Astrocyte of the spinal cord (primary cell): ENCODE measurements at regions not wholly inside any gene's neighbourhood (a gene's known extent, or its start where the extent isn't known, plus 50 kb on each side); places are given as distances from the start of the nearest gene placed in this dataset.

ENCODE experiments used
- DNase-seq: peaks from one replicate; pipeline ENCODE4 v3.0.0; 2011; ENCODE audit warnings: low read depth, low spot score
- H3K4me3 ChIP-seq: 2 replicates; pipeline ENCODE4 v1.5.1; 2011; ENCODE audit warnings: low read depth, mild to moderate bottlenecking, low read length, moderate library complexity
- in situ Hi-C: cut with HindIII; loops from 2 replicates; pipeline ENCODE4 v1.10.0; 2017; ENCODE audit warnings: low sequenced_read_pairs
- TF ChIP-seq, protein P1 (sequence below): IDR thresholded peaks from 2 replicates; pipeline ENCODE4 v1.5.1; 2012; ENCODE audit warnings: low read depth, mild to moderate bottlenecking, low read length, inconsistent platforms

DNA sequence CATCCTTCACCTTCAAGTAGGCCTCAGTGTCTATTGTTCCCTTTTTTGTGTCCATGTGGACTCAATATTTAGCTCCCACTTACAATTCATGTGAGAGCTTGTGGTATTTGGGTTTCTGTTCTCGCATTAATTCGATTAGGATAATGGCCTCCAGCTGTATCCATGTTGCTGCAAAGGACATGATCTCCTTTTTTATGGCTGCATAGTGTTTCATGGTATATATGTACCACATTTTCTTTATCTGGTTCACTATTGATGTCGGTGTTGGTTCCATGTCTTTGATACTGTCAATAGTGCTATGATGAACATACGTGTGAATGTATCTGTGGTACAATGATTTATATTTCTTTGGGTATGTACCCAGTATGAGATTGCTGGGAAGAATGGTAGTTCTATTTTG, 113.7 kb downstream of the FGF18 start:
- no peak for DNase-seq
- TF ChIP-seq, protein P1, sequence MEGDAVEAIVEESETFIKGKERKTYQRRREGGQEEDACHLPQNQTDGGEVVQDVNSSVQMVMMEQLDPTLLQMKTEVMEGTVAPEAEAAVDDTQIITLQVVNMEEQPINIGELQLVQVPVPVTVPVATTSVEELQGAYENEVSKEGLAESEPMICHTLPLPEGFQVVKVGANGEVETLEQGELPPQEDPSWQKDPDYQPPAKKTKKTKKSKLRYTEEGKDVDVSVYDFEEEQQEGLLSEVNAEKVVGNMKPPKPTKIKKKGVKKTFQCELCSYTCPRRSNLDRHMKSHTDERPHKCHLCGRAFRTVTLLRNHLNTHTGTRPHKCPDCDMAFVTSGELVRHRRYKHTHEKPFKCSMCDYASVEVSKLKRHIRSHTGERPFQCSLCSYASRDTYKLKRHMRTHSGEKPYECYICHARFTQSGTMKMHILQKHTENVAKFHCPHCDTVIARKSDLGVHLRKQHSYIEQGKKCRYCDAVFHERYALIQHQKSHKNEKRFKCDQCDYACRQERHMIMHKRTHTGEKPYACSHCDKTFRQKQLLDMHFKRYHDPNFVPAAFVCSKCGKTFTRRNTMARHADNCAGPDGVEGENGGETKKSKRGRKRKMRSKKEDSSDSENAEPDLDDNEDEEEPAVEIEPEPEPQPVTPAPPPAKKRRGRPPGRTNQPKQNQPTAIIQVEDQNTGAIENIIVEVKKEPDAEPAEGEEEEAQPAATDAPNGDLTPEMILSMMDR: no peak
- in situ Hi-C loops: no loop called here
- H3K4me3 ChIP-seq: no peak overlapping the region

DNA sequence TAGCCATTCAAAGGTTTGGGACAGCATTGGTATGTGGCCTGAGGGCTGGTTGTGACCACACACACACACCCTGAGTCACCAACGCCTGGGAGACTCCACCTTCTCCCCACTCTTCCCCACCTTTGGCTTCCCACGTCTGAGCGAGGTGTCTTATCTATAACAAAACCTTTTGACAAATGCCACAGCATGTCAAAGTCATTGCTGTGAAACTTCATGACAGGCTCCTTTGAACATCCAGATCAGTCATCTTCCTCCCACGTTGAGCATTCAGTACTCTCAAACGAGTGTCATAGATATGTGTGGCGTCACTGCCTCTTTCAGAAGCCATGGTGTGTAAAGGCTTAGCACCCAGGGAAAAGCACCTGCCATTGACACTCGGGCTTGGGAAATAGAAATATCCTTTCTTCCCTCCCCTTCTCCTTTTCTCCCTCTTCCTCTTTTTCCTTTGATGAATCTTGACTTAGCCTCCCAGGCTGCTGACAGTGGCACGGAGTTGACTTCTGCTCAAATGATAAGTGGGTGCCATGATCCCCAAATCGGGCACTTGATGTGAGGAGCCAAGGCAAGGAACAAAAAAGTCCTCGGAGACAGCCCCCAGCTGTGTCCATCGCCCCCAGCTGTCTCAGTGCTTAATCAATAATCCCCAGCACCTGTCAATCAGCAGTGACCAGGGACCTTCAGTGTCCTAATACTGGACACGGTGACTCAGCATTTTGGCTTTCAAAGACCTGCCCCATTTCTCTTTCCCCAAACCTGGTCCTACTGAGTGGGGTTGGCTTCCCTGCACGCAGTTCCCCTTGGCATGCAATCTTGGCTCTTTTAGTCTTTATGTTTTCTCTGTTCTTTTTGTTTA, 114.8 kb downstream of the FGF18 start:
- DNase-seq: no peak
- TF ChIP-seq, protein P1: no peak
- in situ Hi-C loops: no loop called here
- no peak overlapping the region for H3K4me3 ChIP-seq

DNA sequence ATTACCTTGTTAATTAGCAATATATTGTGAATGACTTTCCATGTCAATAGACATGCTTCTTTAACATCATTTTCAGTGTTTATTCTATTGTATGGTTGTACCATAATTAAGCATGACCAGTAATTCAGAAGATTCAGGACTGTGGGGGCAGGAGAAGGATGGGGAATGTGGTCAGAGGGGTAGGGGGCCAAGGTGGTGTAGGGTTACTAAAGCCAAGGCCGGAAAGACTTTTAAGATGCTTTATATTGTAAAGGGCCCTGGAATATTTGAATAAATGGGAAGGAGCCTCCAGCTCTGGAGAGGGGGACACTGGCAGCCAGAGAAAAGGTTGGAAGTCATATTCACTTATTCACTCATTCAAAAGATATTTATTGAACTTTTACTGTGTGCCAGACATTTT, 115.7 kb downstream of the FGF18 start:
- in situ Hi-C loops: no loop called here
- no peak for DNase-seq
- H3K4me3 ChIP-seq: no peak overlapping the region
- TF ChIP-seq, protein P1: no peak

DNA sequence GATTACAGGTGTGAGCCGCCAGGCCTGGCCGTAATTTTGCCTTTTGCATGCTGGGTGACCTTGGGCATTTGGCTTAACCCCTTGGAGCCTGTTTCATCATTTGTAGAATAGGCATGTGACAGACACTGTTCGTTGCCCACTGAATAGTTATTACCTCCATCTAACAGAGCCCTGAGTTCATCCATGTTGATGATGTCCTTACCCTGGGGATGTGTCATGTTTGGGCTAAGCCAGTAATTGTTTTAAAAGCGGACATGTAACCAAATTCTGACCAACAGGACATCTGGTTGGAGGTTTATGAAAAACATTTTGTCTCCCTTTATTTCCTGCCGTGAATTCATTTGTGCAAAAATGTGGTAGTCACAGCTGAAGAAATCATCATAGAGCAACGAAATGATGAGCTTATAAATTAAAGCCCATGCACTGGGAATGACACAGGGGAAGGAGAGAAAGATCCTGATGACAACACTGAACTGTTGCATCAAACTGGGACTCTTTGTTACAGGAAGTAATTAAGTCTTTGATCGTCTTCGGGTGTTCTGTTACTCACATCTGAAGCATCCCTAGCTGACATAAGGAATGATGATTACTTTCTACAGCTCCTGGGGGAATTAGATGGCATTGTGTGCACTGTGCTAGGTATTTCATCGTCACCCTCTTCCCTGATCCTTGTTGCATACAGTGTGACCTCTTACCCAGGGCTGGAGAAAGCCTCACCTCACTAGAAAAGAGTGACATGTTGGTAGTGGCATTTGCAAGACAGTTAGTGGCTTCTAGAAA, 117.8 kb downstream of the FGF18 start:
- TF ChIP-seq, protein P1: no peak
- in situ Hi-C loops: no loop called here
- DNase-seq: peak; percentile 12
- no peak overlapping the region for H3K4me3 ChIP-seq

DNA sequence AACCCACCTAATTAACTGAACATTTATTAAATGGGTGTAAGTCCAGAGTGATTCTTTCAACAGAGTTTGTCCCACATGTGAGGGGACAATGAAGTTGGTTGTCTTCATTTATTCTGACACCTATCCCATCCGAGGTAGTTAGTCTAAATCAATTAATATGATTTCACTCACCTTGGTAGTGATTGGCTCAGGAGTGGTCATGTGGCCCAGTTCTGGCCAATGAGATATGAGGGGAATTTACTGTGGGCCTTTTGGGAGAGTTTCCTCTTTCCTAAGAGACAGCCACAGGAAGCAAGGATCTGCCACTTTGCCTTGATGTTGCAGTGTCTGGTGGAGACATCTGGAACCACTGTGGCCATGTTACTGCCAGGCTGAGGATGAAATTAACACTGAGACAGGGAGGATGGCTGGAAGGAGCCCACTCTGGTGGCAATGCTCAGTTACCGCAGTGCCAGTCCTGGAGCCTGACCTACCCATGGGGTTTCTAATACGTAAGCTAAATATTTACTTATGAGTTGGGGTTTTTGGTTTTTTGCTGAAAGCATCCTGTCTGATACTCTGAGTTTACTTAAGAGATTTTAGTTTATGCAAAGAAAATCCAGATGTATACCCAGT, 118.6 kb downstream of the FGF18 start:
- TF ChIP-seq, protein P1: no peak
- no peak for DNase-seq
- H3K4me3 ChIP-seq: no peak overlapping the region
- in situ Hi-C loops: no loop called here

DNA sequence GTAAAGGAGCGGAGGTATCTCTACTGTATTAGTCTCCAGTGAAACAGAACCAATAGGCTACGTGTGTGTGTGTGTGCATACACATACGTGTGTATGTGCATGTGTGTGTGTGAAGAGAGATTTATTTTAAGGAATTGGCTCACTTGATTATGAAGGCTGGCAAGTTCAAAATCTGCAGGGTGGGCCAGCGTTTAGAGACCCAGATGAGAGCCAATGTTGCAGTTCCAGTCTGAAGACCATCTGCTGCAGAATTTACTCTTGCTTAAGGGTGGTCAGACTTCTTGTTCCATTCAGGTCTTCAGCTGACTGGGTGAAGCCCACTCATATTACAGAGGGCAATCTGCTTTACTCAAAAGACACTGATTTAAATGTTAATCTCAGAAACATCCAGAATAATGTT, 119.2 kb downstream of the FGF18 start:
- in situ Hi-C loops: no loop called here

More for the DNA sequence above, 119.2 kb downstream of the FGF18 start:
- no peak for DNase-seq
- H3K4me3 ChIP-seq: no peak overlapping the region
- TF ChIP-seq, protein P1: no peak
